ENCODE measurements at regions not wholly inside any gene's neighbourhood (a gene's known extent, or its start where the extent isn't known, plus 50 kb on each side); places are given as distances from the start of the nearest gene placed in this dataset.
"Not testable (repeated sequence)": the region's sequence is repeated elsewhere in the genome, so short reads cannot be mapped to it uniquely, and the experiment has no call there.

GRCh38 chr15:81875717-81876116 is 170.1 kb downstream of the MEX3B start:
- TF ChIP-seq CTCF, POLR2A (IDR thresholded peaks at IDR 0.05): not testable (repeated sequence)

Measured in esophagus squamous epithelium (tissue), 4 donors.